WTC11 (cell line): ENCODE measurements at regions not wholly inside any gene's neighbourhood (a gene's known extent, or its start where the extent isn't known, plus 50 kb on each side); places are given as distances from the start of the nearest gene placed in this dataset.

Experiments
- CTCF ChIP-seq: fragments of 200-600 bp; IDR thresholded peaks from 2 replicates; pipeline ENCODE4 v1.8.0; 2022; ENCODE audit warnings: antibody characterized with exemption
- PREB ChIP-seq: sonication (generic); formaldehyde crosslinking; IDR thresholded peaks from 2 replicates; pipeline ENCODE4 v1.8.1; 2022; ENCODE audit warnings: mild to moderate bottlenecking, missing genetic modification reagents, moderate library complexity, borderline replicate concordance
- TEAD4 ChIP-seq: sonication (generic); formaldehyde crosslinking; IDR thresholded peaks from 2 replicates; pipeline ENCODE4 v1.8.0; 2022; ENCODE audit warnings: mild to moderate bottlenecking, missing genetic modification reagents

DNA sequence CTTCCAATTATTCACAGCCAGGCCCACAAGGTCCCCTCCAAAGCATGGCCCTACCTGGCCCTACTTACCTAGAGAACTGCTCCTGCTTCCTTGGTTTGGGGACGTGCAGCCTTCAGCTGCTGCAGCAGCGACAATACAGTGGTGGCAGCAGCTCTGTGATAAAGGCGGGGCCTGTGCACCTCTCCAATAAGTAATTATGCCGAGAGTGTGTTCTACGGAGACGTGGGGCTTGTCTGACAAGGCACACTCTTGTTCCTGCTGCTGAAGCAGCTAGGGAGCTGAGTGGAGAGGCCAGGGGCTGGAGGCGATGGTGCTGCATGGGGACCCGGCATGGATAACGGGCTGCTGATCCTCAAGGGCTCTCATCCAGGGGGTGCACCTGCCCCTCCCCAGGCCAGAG lies 98.0 kb upstream of the THY1 start:
- TF ChIP-seq CTCF (no peak), TEAD4 (no peak), PREB (no peak)
